Smooth muscle cell (in vitro differentiated cells): ENCODE measurements at regions not wholly inside any gene's neighbourhood (a gene's known extent, or its start where the extent isn't known, plus 50 kb on each side); places are given as distances from the start of the nearest gene placed in this dataset.

Experiments
- DNase-seq: peaks from one replicate; lab custom pipeline; 2025; ENCODE audit not compliant: unreplicated experiment; lab: John Stamatoyannopoulos, UW
- H2AFZ ChIP-seq: fragments of 200-600 bp; sonication (generic); 2 replicates; pipeline ENCODE4 v1.6.0; 2016; ENCODE audit warnings: antibody characterized with exemption, low read depth, mild to moderate bottlenecking
- H3F3A ChIP-seq: fragments of 200-600 bp; sonication (generic); 2 replicates; pipeline ENCODE4 v1.6.0; 2017; ENCODE audit warnings: antibody characterized with exemption, low read depth
- H3K27ac ChIP-seq: fragments of 200-600 bp; sonication (generic); 2 replicates; pipeline ENCODE4 v1.5.1; 2016; ENCODE audit warnings: low read depth, mild to moderate bottlenecking
- H3K27me3 ChIP-seq: fragments of 200-600 bp; sonication (generic); 2 replicates; pipeline ENCODE4 v1.6.1; 2016; ENCODE audit warnings: low read depth, mild to moderate bottlenecking
- H3K36me3 ChIP-seq: fragments of 200-600 bp; sonication (generic); 2 replicates; pipeline ENCODE4 v1.5.1; 2016; ENCODE audit warnings: low read depth
- H3K4me1 ChIP-seq: fragments of 200-600 bp; sonication (generic); 2 replicates; pipeline ENCODE4 v1.5.1; 2016; ENCODE audit warnings: low read depth
- H3K4me2 ChIP-seq: fragments of 200-600 bp; sonication (generic); 2 replicates; pipeline ENCODE4 v1.6.0; 2016; ENCODE audit warnings: mild to moderate bottlenecking
- H3K4me3 ChIP-seq: fragments of 200-600 bp; sonication (generic); 2 replicates; pipeline ENCODE4 v1.5.1; 2016; ENCODE audit warnings: mild to moderate bottlenecking
- H3K79me2 ChIP-seq: fragments of 200-600 bp; sonication (generic); 2 replicates; pipeline ENCODE4 v1.6.0; 2016; ENCODE audit warnings: low read depth, mild to moderate bottlenecking
- H3K9ac ChIP-seq: fragments of 200-600 bp; sonication (generic); 2 replicates; pipeline ENCODE4 v1.6.0; 2016; ENCODE audit warnings: low read depth
- H3K9me3 ChIP-seq: fragments of 200-600 bp; sonication (generic); replicated peaks from 2 replicates; pipeline ENCODE4 v1.5.1; 2016; ENCODE audit warnings: low read depth
- H4K20me1 ChIP-seq: fragments of 200-600 bp; sonication (generic); 2 replicates; pipeline ENCODE4 v1.6.0; 2016; ENCODE audit warnings: low read depth
- WGBS: methylation state at CpG from one replicate; pipeline ENCODE4 v1.1.7; 2016; ENCODE audit warnings: low lambda C conversion rate; 5-methylcytosine and 5-hydroxymethylcytosine counted together
- TF ChIP-seq, protein P1 (sequence below): fragments of 200-600 bp; sonication (generic); IDR thresholded peaks from 2 replicates; pipeline ENCODE4 v1.5.1; 2017; ENCODE audit warnings: borderline replicate concordance, mild to moderate bottlenecking, antibody characterized with exemption; ENCODE audit not compliant: insufficient read depth, poor library complexity, severe bottlenecking

DNA sequence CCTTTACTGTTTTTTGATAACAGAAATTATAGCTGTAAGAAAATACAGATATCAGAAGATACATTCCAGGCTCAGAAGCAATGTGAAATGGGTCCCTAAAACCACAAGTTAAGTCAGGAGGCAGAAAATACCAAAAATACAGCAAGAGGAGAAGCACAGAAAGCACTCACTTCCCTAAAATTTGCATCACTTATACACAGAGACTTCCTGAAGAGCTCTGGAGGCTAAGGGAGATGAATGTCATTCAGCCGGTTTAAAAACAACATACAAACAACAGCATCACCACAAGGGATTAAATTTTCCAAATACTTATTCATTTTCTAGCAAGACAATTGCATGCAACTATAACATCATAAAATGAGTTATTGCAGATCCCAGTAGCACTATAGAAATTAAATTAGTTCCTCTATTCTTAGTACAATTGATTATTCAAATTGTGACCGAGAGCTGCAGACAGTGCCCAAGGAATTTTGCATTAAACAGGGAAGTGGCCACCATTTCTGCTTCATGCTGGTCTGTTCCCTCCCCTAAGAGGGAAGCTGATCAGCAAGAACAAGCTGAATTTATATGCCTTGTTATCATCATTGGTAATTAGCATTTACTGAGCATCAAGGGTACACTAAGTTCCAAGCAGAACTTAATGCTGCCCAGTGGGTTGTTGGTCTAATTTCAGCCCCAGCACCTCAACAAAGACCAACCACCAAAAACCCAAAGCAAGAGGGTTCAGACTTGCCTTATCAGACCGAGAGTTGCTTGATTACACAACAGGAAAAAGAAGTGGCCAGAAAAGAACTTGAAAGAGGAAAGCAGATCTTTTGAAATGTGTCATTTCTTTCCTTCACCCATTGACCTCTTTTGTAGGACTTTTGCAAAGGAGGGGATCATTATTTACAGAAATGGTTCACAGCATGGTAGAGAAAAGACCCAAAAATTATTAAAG, 140.7 kb downstream of the KCTD12 start:
- no peak overlapping the region for H3K4me3 ChIP-seq
- H3K27ac ChIP-seq, result no peak overlapping the region
- TF ChIP-seq, protein P1, sequence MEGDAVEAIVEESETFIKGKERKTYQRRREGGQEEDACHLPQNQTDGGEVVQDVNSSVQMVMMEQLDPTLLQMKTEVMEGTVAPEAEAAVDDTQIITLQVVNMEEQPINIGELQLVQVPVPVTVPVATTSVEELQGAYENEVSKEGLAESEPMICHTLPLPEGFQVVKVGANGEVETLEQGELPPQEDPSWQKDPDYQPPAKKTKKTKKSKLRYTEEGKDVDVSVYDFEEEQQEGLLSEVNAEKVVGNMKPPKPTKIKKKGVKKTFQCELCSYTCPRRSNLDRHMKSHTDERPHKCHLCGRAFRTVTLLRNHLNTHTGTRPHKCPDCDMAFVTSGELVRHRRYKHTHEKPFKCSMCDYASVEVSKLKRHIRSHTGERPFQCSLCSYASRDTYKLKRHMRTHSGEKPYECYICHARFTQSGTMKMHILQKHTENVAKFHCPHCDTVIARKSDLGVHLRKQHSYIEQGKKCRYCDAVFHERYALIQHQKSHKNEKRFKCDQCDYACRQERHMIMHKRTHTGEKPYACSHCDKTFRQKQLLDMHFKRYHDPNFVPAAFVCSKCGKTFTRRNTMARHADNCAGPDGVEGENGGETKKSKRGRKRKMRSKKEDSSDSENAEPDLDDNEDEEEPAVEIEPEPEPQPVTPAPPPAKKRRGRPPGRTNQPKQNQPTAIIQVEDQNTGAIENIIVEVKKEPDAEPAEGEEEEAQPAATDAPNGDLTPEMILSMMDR, result no peak
- no peaks in the 10 kb centered on the region for H3K79me2 ChIP-seq
- 53% methylated on average over 3 of the region's 3 CpGs for WGBS
- H3K27me3 ChIP-seq, result no peaks in the 10 kb centered on the region
- no peaks in the 10 kb centered on the region for H3F3A ChIP-seq
- DNase-seq, result no peak
- no peaks in the 10 kb centered on the region for H4K20me1 ChIP-seq
- H3K9me3 ChIP-seq, result no peaks in the 10 kb centered on the region
- no peaks in the 10 kb centered on the region for H3K4me1 ChIP-seq
- no peak overlapping the region for H3K9ac ChIP-seq
- no peaks in the 10 kb centered on the region for H3K36me3 ChIP-seq
- H2AFZ ChIP-seq, result peak overlapping the region; percentile 65
- no peak overlapping the region for H3K4me2 ChIP-seq

DNA sequence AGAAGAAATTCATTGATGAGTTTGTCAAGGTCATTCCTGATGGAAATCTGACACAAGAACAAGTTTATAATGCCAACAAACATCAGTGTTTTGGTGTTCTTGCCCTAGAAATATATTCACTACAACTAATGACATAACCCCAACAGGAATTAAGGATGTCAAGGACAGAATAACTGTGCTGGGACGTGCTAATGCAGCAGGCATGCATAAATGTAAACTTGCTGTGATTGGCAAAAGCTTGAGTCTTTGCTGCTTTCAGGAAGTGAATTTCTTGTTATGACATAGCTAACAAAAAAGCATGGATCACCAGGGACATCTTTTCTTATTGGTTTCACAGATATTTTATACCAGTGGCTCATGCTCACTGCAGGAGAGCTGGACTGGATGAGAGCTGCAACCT, 144.6 kb downstream of the KCTD12 start:
- Histone ChIP-seq H2AFZ (no peak overlapping the region), H3K9me3 (no peaks in the 10 kb centered on the region), H3K4me3 (no peak overlapping the region)

DNA sequence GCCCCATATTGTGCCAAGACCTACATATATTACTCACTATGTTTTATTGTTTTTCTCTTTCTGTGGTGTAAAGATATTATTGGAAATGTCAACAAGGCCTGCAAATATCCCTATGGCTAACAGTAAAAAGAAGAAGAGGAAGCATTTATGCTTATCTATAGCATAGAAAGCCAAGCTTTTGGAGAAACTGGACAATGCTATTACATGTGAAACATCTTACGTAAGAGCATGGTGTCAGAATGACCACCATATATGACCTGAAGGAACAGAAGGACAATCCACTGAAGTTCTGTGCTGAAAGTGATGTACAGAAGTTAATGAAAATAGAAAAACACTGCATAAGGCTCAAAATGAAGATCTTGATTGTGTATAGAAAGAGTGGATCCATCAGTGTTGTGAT, 145.2 kb downstream of the KCTD12 start:
- TF ChIP-seq, protein P1, result no peak
- no peaks in the 10 kb centered on the region for H3F3A ChIP-seq
- no peaks in the 10 kb centered on the region for H3K79me2 ChIP-seq
- no peak overlapping the region for H3K4me3 ChIP-seq
- H3K27ac ChIP-seq, result no peak overlapping the region
- H3K9me3 ChIP-seq, result no peaks in the 10 kb centered on the region
- no peaks in the 10 kb centered on the region for H3K4me1 ChIP-seq
- H3K36me3 ChIP-seq, result no peaks in the 10 kb centered on the region
- no peak overlapping the region for H3K4me2 ChIP-seq
- no peaks in the 10 kb centered on the region for H3K27me3 ChIP-seq
- no peak overlapping the region for H2AFZ ChIP-seq
- H4K20me1 ChIP-seq, result no peaks in the 10 kb centered on the region
- DNase-seq, result no peak
- H3K9ac ChIP-seq, result no peak overlapping the region
- 100% methylated on average over 1 of the region's 1 CpG for WGBS

More for the DNA sequence above, 144.6 kb downstream of the KCTD12 start:
- no peaks in the 10 kb centered on the region for H3K27me3 ChIP-seq
- H3K27ac ChIP-seq, result no peak overlapping the region
- no peak overlapping the region for H3K4me2 ChIP-seq
- no peaks in the 10 kb centered on the region for H3K79me2 ChIP-seq
- TF ChIP-seq, protein P1, result no peak
- H3K36me3 ChIP-seq, result no peaks in the 10 kb centered on the region
- no peak overlapping the region for H3K9ac ChIP-seq
- no peaks in the 10 kb centered on the region for H3K4me1 ChIP-seq
- DNase-seq, result no peak
- H3F3A ChIP-seq, result no peaks in the 10 kb centered on the region
- 75% methylated on average over 1 of the region's 1 CpG for WGBS
- no peaks in the 10 kb centered on the region for H4K20me1 ChIP-seq
